ENCODE measurements at regions not wholly inside any gene's neighbourhood (a gene's known extent, or its start where the extent isn't known, plus 50 kb on each side); places are given as distances from the start of the nearest gene placed in this dataset.

DNA sequence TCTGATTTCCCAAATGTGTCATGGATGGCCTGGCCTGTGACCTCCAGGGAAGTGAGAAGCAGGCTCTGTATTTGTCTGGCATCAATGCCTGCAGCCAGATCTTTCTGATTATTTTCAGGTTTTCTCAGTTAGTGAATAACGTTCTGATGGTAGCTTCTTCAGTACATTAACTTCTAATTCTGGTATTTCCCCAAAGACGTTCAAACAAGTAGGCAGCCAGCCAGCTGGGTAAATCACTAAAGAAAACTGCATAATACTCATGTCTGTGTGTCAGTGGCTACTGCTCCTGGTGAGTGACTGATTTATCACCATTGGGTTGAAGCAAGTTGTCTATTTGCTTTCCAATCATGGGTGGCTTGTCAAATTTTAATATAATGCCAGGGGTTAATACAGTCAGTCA is 162.6 kb upstream of the PFN2 start:
- no peaks in the 10 kb centered on the region for H3K4me1 Mint-ChIP-seq

DNA sequence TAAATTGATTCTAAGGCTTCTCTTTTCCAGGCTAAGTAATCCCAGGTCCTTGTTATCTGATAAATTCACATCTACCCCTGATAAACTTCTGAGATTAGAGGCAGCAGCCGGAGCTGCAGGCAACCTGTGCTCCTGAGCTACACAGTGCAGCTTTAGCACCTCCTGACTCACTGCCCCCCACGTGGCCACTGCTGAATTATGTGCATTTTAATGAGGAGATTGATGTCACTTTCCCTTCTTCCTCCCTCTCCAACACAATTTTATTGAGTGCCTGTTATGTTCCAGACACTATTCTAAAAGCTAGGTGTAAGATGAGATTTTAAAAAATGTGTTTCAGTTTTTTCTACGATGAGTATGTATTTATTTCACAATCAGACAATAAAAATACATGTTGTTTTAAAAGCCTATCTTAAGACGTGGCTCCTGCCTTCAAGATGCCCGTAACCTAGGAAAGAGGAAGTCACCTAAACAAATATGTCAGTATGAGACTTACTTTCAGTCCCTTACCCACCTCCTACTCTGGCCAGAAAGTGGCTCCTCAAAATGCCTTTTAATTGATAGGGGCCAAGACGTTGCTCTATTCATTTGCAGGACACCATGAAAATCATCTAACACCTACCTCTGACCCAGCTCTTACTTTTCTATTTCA is 161.5 kb upstream of the PFN2 start:
- Histone ChIP-seq H3K79me2 (ENCODE audit: control insufficient read depth, insufficient read depth, low read length) (no peaks in the 10 kb centered on the region), H2AFZ (ENCODE audit: insufficient read depth, low read depth, low read length, poor library complexity, severe bottlenecking) (peak overlapping the region; percentile 15), H3K36me3 (replicated peaks in 1 of 2; ENCODE audit: control extremely low read depth in 1 of 2, control insufficient read depth in 1 of 2, extremely low read depth in 1 of 2, insufficient read depth in 2 of 2, low read length in 1 of 2) (no peaks in the 10 kb centered on the region), H3K4me1 (ENCODE audit: control insufficient read depth in 2 of 2, insufficient read depth in 2 of 2, low read length in 2 of 2) (no peaks in the 10 kb centered on the region), H3K27me3 (replicated peaks in 1 of 4; ENCODE audit: control extremely low read depth in 1 of 4, control insufficient read depth in 3 of 4, insufficient read depth in 4 of 4, low read length in 3 of 4) (peaks cover 0 to 5% (median 2%) of the 10 kb centered on the region in 4 experiments), H4K20me1 (ENCODE audit: control insufficient read depth, insufficient read depth, low read length, poor library complexity, severe bottlenecking) (no peaks in the 10 kb centered on the region), H3K4me3 (ENCODE audit: control extremely low read depth in 1 of 5, extremely low read depth in 1 of 5, insufficient read depth in 1 of 5, low read depth in 2 of 5, low read length in 4 of 5) (no peak overlapping the region), H3K9ac (ENCODE audit: low read length) (no peak overlapping the region), H3K9me3 (ENCODE audit: control extremely low read depth in 1 of 3, control insufficient read depth in 2 of 3, insufficient read depth in 1 of 3, low read length in 2 of 3) (peaks cover 0 to 2% (median 0%) of the 10 kb centered on the region in 3 donors), H3K27ac (ENCODE audit: low read length in 2 of 2) (no peak overlapping the region), H3K4me2 (replicated peaks; ENCODE audit: low read depth, low read length, poor library complexity, severe bottlenecking) (no peak overlapping the region)
- H3K4me3 Mint-ChIP-seq: peak overlapping the region; percentile 2
- CTCF ChIA-PET: no interaction called here
- no peak for ATAC-seq (ENCODE audit: low read depth)
- TF ChIP-seq, protein P1, sequence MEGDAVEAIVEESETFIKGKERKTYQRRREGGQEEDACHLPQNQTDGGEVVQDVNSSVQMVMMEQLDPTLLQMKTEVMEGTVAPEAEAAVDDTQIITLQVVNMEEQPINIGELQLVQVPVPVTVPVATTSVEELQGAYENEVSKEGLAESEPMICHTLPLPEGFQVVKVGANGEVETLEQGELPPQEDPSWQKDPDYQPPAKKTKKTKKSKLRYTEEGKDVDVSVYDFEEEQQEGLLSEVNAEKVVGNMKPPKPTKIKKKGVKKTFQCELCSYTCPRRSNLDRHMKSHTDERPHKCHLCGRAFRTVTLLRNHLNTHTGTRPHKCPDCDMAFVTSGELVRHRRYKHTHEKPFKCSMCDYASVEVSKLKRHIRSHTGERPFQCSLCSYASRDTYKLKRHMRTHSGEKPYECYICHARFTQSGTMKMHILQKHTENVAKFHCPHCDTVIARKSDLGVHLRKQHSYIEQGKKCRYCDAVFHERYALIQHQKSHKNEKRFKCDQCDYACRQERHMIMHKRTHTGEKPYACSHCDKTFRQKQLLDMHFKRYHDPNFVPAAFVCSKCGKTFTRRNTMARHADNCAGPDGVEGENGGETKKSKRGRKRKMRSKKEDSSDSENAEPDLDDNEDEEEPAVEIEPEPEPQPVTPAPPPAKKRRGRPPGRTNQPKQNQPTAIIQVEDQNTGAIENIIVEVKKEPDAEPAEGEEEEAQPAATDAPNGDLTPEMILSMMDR (IDR thresholded peaks at IDR 0.05): no peak
- TF ChIP-seq EZH2 (IDR thresholded peaks at IDR 0.05; ENCODE audit: borderline replicate concordance, insufficient read depth, low read depth, low read length, poor library complexity, severe bottlenecking): no peak
- H3K4me1 Mint-ChIP-seq: no peaks in the 10 kb centered on the region
- 20% methylated on average over 1 of the region's 6 CpGs for WGBS (ENCODE audit: insufficient coverage)
- intact Hi-C loops (cut with micrococcal nuclease): no loop called here
- DNase-seq: no peak
- H3K9me3 Mint-ChIP-seq (ENCODE audit: insufficient read depth): no peaks in the 10 kb centered on the region
- H3K27me3 Mint-ChIP-seq: peaks cover 14% of the 10 kb centered on the region
- POLR2A ChIA-PET: no interaction called here
- H3K27ac Mint-ChIP-seq: no peak overlapping the region

More for the DNA sequence above, 162.6 kb upstream of the PFN2 start:
- no peaks in the 10 kb centered on the region for H4K20me1 ChIP-seq (ENCODE audit: control insufficient read depth, insufficient read depth, low read length, poor library complexity, severe bottlenecking)
- Mint-ChIP-seq H3K9me3 (ENCODE audit: insufficient read depth) (no peaks in the 10 kb centered on the region), H3K4me3 (no peak overlapping the region), H3K27ac (no peak overlapping the region), H3K27me3 (peaks cover 15% of the 10 kb centered on the region)
- ChIA-PET CTCF (no interaction called here), POLR2A (no interaction called here)
- ATAC-seq (ENCODE audit: low read depth) (no peak), DNase-seq (no peak)
- H3K79me2 ChIP-seq (ENCODE audit: control insufficient read depth, insufficient read depth, low read length): no peaks in the 10 kb centered on the region
- H3K9ac ChIP-seq (ENCODE audit: low read length): no peak overlapping the region
- H3K4me1 ChIP-seq (ENCODE audit: control insufficient read depth in 2 of 2, insufficient read depth in 2 of 2, low read length in 2 of 2): no peaks in the 10 kb centered on the region
- no peak overlapping the region for H3K4me2 ChIP-seq (replicated peaks; ENCODE audit: low read depth, low read length, poor library complexity, severe bottlenecking)
- H3K27me3 ChIP-seq (replicated peaks in 1 of 4; ENCODE audit: control extremely low read depth in 1 of 4, control insufficient read depth in 3 of 4, insufficient read depth in 4 of 4, low read length in 3 of 4): peaks cover 0 to 5% (median 2%) of the 10 kb centered on the region in 4 experiments
- intact Hi-C loops (cut with micrococcal nuclease): no loop called here
- no peak overlapping the region for H2AFZ ChIP-seq (ENCODE audit: insufficient read depth, low read depth, low read length, poor library complexity, severe bottlenecking)
- TF ChIP-seq, protein P1 (IDR thresholded peaks at IDR 0.05): no peak
- TF ChIP-seq EZH2 (IDR thresholded peaks at IDR 0.05; ENCODE audit: borderline replicate concordance, insufficient read depth, low read depth, low read length, poor library complexity, severe bottlenecking): no peak
- no peak overlapping the region for H3K4me3 ChIP-seq (ENCODE audit: control extremely low read depth in 1 of 5, extremely low read depth in 1 of 5, insufficient read depth in 1 of 5, low read depth in 2 of 5, low read length in 4 of 5)
- no peak overlapping the region for H3K27ac ChIP-seq (ENCODE audit: low read length in 2 of 2)
- H3K36me3 ChIP-seq (replicated peaks in 1 of 2; ENCODE audit: control extremely low read depth in 1 of 2, control insufficient read depth in 1 of 2, extremely low read depth in 1 of 2, insufficient read depth in 2 of 2, low read length in 1 of 2): no peaks in the 10 kb centered on the region
- WGBS (ENCODE audit: insufficient coverage): no CpG with 5 or more reads among the region's 2 CpGs
- peaks cover 0 to 2% (median 0%) of the 10 kb centered on the region in 3 donors for H3K9me3 ChIP-seq (ENCODE audit: control extremely low read depth in 1 of 3, control insufficient read depth in 2 of 3, insufficient read depth in 1 of 3, low read length in 2 of 3)
